ENCODE measurements at regions not wholly inside any gene's neighbourhood (a gene's known extent, or its start where the extent isn't known, plus 50 kb on each side); places are given as distances from the start of the nearest gene placed in this dataset.

DNA sequence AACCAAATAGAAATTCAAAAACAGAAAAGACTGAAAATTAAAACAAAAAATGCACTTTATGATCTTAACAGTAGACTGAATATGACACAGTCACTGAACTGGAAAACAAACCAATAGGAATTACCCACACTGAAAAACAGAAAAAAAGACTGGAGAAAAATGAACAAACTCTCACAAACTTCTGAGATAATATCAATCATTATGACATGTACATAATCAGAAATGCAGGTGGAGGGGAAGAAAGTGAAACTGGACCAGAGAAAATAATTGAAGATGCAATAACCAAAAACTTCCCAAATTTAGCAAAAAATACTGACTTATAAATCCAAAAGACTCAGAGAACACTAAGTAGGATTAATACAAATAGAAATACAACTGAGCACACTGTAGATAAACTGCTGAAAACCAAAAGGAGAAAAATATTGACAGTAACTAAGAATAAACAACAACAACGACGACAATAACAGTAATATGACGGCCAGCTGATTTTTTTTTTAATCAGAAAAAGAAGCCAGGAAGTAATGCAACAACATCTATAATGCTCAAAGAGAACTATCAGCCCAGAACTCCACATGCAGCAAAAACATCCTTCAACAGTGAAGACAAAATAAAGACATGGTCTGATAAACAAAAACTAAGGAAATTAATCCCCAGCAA lies 108.1 kb downstream of the ZFAND4 start:
- H3K79me2 ChIP-seq (ENCODE audit: control insufficient read depth, insufficient read depth, low read length), result no peaks in the 10 kb centered on the region
- no peak for DNase-seq (ENCODE audit: low read depth in 2 of 2)
- TF ChIP-seq EZH2 (IDR thresholded peaks at IDR 0.05; ENCODE audit: low read length, missing control alignments) (no peak), CTCF (conservative IDR thresholded peaks at IDR 0.05 in 1 of 2, IDR thresholded peaks at IDR 0.05 in 1 of 2; ENCODE audit: low read depth in 1 of 2, low read length in 2 of 2) (no peak)
- H3K27ac ChIP-seq (ENCODE audit: insufficient read depth, low read length), result no peak overlapping the region
- H3K9ac ChIP-seq (ENCODE audit: insufficient read depth, low read length), result no peak overlapping the region
- H3K4me2 ChIP-seq (ENCODE audit: extremely low read depth, insufficient read depth, low read length), result no peak overlapping the region
- no peak overlapping the region for H2AFZ ChIP-seq (ENCODE audit: low read length)
- H3K9me3 ChIP-seq (ENCODE audit: control insufficient read depth, insufficient read depth, low read depth, low read length), result no peaks in the 10 kb centered on the region
- no peak overlapping the region for H3K4me3 ChIP-seq (replicated peaks in 1 of 4; ENCODE audit: control extremely low read depth in 1 of 4, insufficient read depth in 1 of 4, low read depth in 3 of 4, low read length in 4 of 4)
- H4K20me1 ChIP-seq (ENCODE audit: control insufficient read depth, extremely low read depth, insufficient read depth, low read length), result no peaks in the 10 kb centered on the region
- H3K4me1 ChIP-seq (ENCODE audit: control insufficient read depth, extremely low read depth, insufficient read depth, low read length), result no peaks in the 10 kb centered on the region
- no peaks in the 10 kb centered on the region for H3K27me3 ChIP-seq (ENCODE audit: control insufficient read depth, insufficient read depth, low read length)
- H3K36me3 ChIP-seq (ENCODE audit: control insufficient read depth, insufficient read depth, low read length), result no peaks in the 10 kb centered on the region

DNA sequence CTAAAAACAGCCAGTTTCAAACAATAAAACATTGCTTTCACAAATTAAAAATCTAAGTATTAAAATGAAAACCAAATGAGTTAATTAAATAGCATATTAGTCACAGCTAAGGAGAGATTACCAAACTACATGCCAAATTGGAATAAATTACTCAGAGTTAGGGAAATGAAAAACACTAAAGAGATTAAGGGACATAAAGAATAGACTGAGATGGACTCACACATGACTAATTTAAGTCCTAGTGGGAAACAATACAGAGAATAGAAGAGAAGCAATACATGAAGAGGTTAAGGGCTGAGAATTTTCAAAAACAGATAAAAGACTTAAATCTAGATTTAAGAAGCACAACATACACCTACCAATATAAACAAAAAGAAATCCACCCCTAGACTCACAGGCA lies 110.6 kb downstream of the ZFAND4 start:
- H3K27ac ChIP-seq (ENCODE audit: insufficient read depth, low read length), result no peak overlapping the region
- H3K4me2 ChIP-seq (ENCODE audit: extremely low read depth, insufficient read depth, low read length), result no peak overlapping the region
- H2AFZ ChIP-seq (ENCODE audit: low read length), result no peak overlapping the region
- no peak overlapping the region for H3K4me3 ChIP-seq (replicated peaks in 1 of 4; ENCODE audit: control extremely low read depth in 1 of 4, insufficient read depth in 1 of 4, low read depth in 3 of 4, low read length in 4 of 4)
- H3K9ac ChIP-seq (ENCODE audit: insufficient read depth, low read length), result no peak overlapping the region
- H3K36me3 ChIP-seq (ENCODE audit: control insufficient read depth, insufficient read depth, low read length), result no peaks in the 10 kb centered on the region
- no peaks in the 10 kb centered on the region for H3K4me1 ChIP-seq (ENCODE audit: control insufficient read depth, extremely low read depth, insufficient read depth, low read length)
- no peak for DNase-seq (ENCODE audit: low read depth in 2 of 2)
- H4K20me1 ChIP-seq (ENCODE audit: control insufficient read depth, extremely low read depth, insufficient read depth, low read length), result no peaks in the 10 kb centered on the region
- H3K27me3 ChIP-seq (ENCODE audit: control insufficient read depth, insufficient read depth, low read length), result no peaks in the 10 kb centered on the region
- no peaks in the 10 kb centered on the region for H3K9me3 ChIP-seq (ENCODE audit: control insufficient read depth, insufficient read depth, low read depth, low read length)
- TF ChIP-seq CTCF (conservative IDR thresholded peaks at IDR 0.05 in 1 of 2, IDR thresholded peaks at IDR 0.05 in 1 of 2; ENCODE audit: low read depth in 1 of 2, low read length in 2 of 2) (no peak), EZH2 (IDR thresholded peaks at IDR 0.05; ENCODE audit: low read length, missing control alignments) (no peak)
- H3K79me2 ChIP-seq (ENCODE audit: control insufficient read depth, insufficient read depth, low read length), result no peaks in the 10 kb centered on the region

- Histone ChIP-seq H2AFZ (ENCODE audit: low read length) (no peak overlapping the region), H3K79me2 (ENCODE audit: control insufficient read depth, insufficient read depth, low read length) (no peaks in the 10 kb centered on the region), H3K27me3 (ENCODE audit: control insufficient read depth, insufficient read depth, low read length) (no peaks in the 10 kb centered on the region), H3K4me1 (ENCODE audit: control insufficient read depth, extremely low read depth, insufficient read depth, low read length) (no peaks in the 10 kb centered on the region), H3K27ac (ENCODE audit: insufficient read depth, low read length) (no peak overlapping the region), H3K9ac (ENCODE audit: insufficient read depth, low read length) (no peak overlapping the region), H4K20me1 (ENCODE audit: control insufficient read depth, extremely low read depth, insufficient read depth, low read length) (no peaks in the 10 kb centered on the region), H3K4me3 (replicated peaks in 1 of 4; ENCODE audit: control extremely low read depth in 1 of 4, insufficient read depth in 1 of 4, low read depth in 3 of 4, low read length in 4 of 4) (no peak overlapping the region), H3K36me3 (ENCODE audit: control insufficient read depth, insufficient read depth, low read length) (no peaks in the 10 kb centered on the region), H3K4me2 (ENCODE audit: extremely low read depth, insufficient read depth, low read length) (no peak overlapping the region), H3K9me3 (ENCODE audit: control insufficient read depth, insufficient read depth, low read depth, low read length) (no peaks in the 10 kb centered on the region)
- DNase-seq (ENCODE audit: low read depth in 2 of 2), result no peak
- TF ChIP-seq EZH2 (IDR thresholded peaks at IDR 0.05; ENCODE audit: low read length, missing control alignments) (no peak), CTCF (conservative IDR thresholded peaks at IDR 0.05 in 1 of 2, IDR thresholded peaks at IDR 0.05 in 1 of 2; ENCODE audit: low read depth in 1 of 2, low read length in 2 of 2) (no peak)
Measured at GRCh38 chr10:45560262-45560661, 112.3 kb downstream of the ZFAND4 start.

All from fibroblast of lung (primary cell).